PC-3 (cell line): ENCODE measurements at regions not wholly inside any gene's neighbourhood (a gene's known extent, or its start where the extent isn't known, plus 50 kb on each side); places are given as distances from the start of the nearest gene placed in this dataset.

Source experiments
- EZH2 ChIP-seq: fragments of 300-600 bp; sonication (generic); IDR thresholded peaks from one replicate; pipeline ENCODE4 v1.6.1; 2017; ENCODE audit warnings: antibody characterized with exemption, mild to moderate bottlenecking, low read length; ENCODE audit not compliant: unreplicated experiment
- TF ChIP-seq, protein P1 (sequence below): fragments of 300-600 bp; sonication (generic); conservative IDR thresholded peaks from 2 replicates; pipeline ENCODE4 v1.5.1; 2017; ENCODE audit warnings: antibody characterized with exemption, low read depth, mild to moderate bottlenecking, low read length

DNA sequence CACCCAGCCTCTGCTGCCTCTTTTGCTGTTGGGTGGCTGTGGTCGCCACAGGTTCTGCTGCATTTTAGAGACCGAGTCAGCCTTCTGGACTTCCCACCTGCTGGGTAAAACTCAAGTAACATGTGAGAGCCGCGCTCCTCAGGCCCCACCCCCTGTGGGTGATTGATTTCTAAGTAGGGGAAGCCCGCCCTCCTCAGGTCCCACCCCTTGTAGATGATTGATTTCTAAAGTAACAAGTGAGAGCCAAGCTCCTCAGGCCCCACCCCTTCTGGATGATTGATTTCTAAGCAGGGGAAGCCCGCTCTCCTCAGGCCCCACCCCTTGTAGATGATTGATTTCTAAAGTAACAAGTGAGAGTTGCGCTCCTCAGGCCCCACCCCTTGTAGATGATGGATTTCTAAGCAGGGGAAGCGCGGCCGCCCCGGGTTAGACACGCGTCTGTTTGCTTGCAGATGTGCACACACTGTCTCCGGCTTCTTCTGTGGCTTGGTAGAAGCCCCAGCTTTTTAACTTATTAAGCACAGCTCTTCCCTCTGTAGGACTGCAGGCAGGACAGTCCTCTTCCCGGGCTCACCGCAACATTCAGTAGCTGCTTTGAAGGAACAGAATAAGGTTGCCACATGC lies 83.4 kb downstream of the FAM43A start:
- TF ChIP-seq, protein P1, sequence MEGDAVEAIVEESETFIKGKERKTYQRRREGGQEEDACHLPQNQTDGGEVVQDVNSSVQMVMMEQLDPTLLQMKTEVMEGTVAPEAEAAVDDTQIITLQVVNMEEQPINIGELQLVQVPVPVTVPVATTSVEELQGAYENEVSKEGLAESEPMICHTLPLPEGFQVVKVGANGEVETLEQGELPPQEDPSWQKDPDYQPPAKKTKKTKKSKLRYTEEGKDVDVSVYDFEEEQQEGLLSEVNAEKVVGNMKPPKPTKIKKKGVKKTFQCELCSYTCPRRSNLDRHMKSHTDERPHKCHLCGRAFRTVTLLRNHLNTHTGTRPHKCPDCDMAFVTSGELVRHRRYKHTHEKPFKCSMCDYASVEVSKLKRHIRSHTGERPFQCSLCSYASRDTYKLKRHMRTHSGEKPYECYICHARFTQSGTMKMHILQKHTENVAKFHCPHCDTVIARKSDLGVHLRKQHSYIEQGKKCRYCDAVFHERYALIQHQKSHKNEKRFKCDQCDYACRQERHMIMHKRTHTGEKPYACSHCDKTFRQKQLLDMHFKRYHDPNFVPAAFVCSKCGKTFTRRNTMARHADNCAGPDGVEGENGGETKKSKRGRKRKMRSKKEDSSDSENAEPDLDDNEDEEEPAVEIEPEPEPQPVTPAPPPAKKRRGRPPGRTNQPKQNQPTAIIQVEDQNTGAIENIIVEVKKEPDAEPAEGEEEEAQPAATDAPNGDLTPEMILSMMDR: no peak
- no peak for TF ChIP-seq EZH2
